ENCODE measurements at regions not wholly inside any gene's neighbourhood (a gene's known extent, or its start where the extent isn't known, plus 50 kb on each side); places are given as distances from the start of the nearest gene placed in this dataset.

GRCh38 chr21:15242906-15243305 lies 178.1 kb upstream of the NRIP1 start:
- intact Hi-C loops (cut with micrococcal nuclease), result no loop called here
- Histone ChIP-seq H3K4me1 (ENCODE audit: control insufficient read depth in 2 of 2, insufficient read depth in 2 of 2, low read length in 2 of 2) (no peaks in the 10 kb centered on the region), H3K4me3 (ENCODE audit: low read length) (no peak overlapping the region), H3K27me3 (ENCODE audit: control insufficient read depth in 2 of 2, insufficient read depth in 2 of 2, low read length in 2 of 2) (no peaks in the 10 kb centered on the region), H3K36me3 (ENCODE audit: control insufficient read depth in 2 of 3, insufficient read depth in 3 of 3, low read length in 3 of 3) (no peaks in the 10 kb centered on the region), H3K9me3 (ENCODE audit: control insufficient read depth in 2 of 3, low read length in 3 of 3) (no peaks in the 10 kb centered on the region), H3K27ac (ENCODE audit: low read depth, low read length) (no peak overlapping the region)
- H3K4me1 Mint-ChIP-seq, result no peaks in the 10 kb centered on the region
- H3K4me3 Mint-ChIP-seq, result no peak overlapping the region
- H3K27me3 Mint-ChIP-seq, result no peaks in the 10 kb centered on the region
- ChIA-PET POLR2A (no interaction called here), CTCF (no interaction called here)
- H3K9me3 Mint-ChIP-seq, result no peaks in the 10 kb centered on the region
- H3K27ac Mint-ChIP-seq, result no peak overlapping the region
- DNase-seq, result no peak
- H3K36me3 Mint-ChIP-seq, result no peaks in the 10 kb centered on the region
- no peak for ATAC-seq

DNA sequence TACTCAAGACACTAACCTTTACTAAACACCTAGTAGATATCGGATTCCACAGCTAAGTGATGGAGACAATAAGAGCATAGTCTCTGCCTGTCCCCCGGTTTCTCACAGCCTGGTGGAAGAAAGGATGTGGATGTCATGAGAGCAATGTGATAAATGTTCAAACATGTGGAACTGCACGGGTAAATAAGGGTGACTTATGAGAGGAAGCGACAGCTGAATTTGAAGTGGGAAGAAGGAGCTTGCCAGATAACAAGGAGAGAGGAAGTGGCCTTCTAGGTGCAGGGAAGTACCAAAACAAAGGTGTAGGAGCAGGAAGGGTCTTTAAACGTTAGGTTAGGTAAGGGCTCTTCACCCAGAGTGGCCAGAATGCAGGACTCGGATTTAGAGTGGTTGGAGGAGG lies 178.6 kb upstream of the NRIP1 start:
- no peaks in the 10 kb centered on the region for H3K27me3 Mint-ChIP-seq

GRCh38 chr21:15247613-15248012 lies 182.8 kb upstream of the NRIP1 start:
- intact Hi-C loops (cut with micrococcal nuclease), result no loop called here
- Histone ChIP-seq H3K27me3 (ENCODE audit: control insufficient read depth in 2 of 2, insufficient read depth in 2 of 2, low read length in 2 of 2) (no peaks in the 10 kb centered on the region), H3K9me3 (ENCODE audit: control insufficient read depth in 2 of 3, low read length in 3 of 3) (no peaks in the 10 kb centered on the region), H3K36me3 (ENCODE audit: control insufficient read depth in 2 of 3, insufficient read depth in 3 of 3, low read length in 3 of 3) (no peaks in the 10 kb centered on the region), H3K27ac (ENCODE audit: low read depth, low read length) (no peak overlapping the region), H3K4me1 (ENCODE audit: control insufficient read depth in 2 of 2, insufficient read depth in 2 of 2, low read length in 2 of 2) (no peaks in the 10 kb centered on the region), H3K4me3 (ENCODE audit: low read length) (no peak overlapping the region)
- Mint-ChIP-seq H3K27ac (no peak overlapping the region), H3K9me3 (no peaks in the 10 kb centered on the region), H3K27me3 (peaks cover 0 to 5% (median 4%) of the 10 kb centered on the region in 5 donors), H3K4me3 (no peak overlapping the region), H3K36me3 (no peaks in the 10 kb centered on the region), H3K4me1 (peaks cover 0 to 3% (median 0%) of the 10 kb centered on the region in 7 donors)
- CTCF ChIA-PET, result no interaction called here
- no peak for DNase-seq
- POLR2A ChIA-PET, result no interaction called here
- no peak for ATAC-seq

More for the DNA sequence above, 178.6 kb upstream of the NRIP1 start:
- H3K27ac Mint-ChIP-seq, result no peak overlapping the region
- no peaks in the 10 kb centered on the region for H3K36me3 Mint-ChIP-seq
- H3K4me3 Mint-ChIP-seq, result no peak overlapping the region
- no peaks in the 10 kb centered on the region for H3K4me1 ChIP-seq (ENCODE audit: control insufficient read depth in 2 of 2, insufficient read depth in 2 of 2, low read length in 2 of 2)
- H3K4me1 Mint-ChIP-seq, result no peaks in the 10 kb centered on the region
- POLR2A ChIA-PET, result no interaction called here
- no peaks in the 10 kb centered on the region for H3K27me3 ChIP-seq (ENCODE audit: control insufficient read depth in 2 of 2, insufficient read depth in 2 of 2, low read length in 2 of 2)
- no peak overlapping the region for H3K4me3 ChIP-seq (ENCODE audit: low read length)
- CTCF ChIA-PET, result no interaction called here
- ATAC-seq (no peak), DNase-seq (no peak)
- intact Hi-C loops (cut with micrococcal nuclease), result no loop called here
- H3K36me3 ChIP-seq (ENCODE audit: control insufficient read depth in 2 of 3, insufficient read depth in 3 of 3, low read length in 3 of 3), result no peaks in the 10 kb centered on the region
- no peaks in the 10 kb centered on the region for H3K9me3 ChIP-seq (ENCODE audit: control insufficient read depth in 2 of 3, low read length in 3 of 3)
- no peaks in the 10 kb centered on the region for H3K9me3 Mint-ChIP-seq
- no peak overlapping the region for H3K27ac ChIP-seq (ENCODE audit: low read depth, low read length)

- ATAC-seq (no peak), DNase-seq (no peak)
- Mint-ChIP-seq H3K27ac (no peak overlapping the region), H3K27me3 (peaks cover 0 to 8% (median 5%) of the 10 kb centered on the region in 5 donors), H3K36me3 (no peaks in the 10 kb centered on the region), H3K9me3 (no peaks in the 10 kb centered on the region), H3K4me1 (peaks cover 0 to 5% (median 0%) of the 10 kb centered on the region in 7 donors), H3K4me3 (no peak overlapping the region)
- Histone ChIP-seq H3K4me1 (ENCODE audit: control insufficient read depth in 2 of 2, insufficient read depth in 2 of 2, low read length in 2 of 2) (no peaks in the 10 kb centered on the region), H3K36me3 (ENCODE audit: control insufficient read depth in 2 of 3, insufficient read depth in 3 of 3, low read length in 3 of 3) (no peaks in the 10 kb centered on the region), H3K27me3 (ENCODE audit: control insufficient read depth in 2 of 2, insufficient read depth in 2 of 2, low read length in 2 of 2) (no peaks in the 10 kb centered on the region), H3K27ac (ENCODE audit: low read depth, low read length) (no peak overlapping the region), H3K9me3 (ENCODE audit: control insufficient read depth in 2 of 3, low read length in 3 of 3) (no peaks in the 10 kb centered on the region), H3K4me3 (ENCODE audit: low read length) (no peak overlapping the region)
- ChIA-PET POLR2A (no interaction called here), CTCF (no interaction called here)
- intact Hi-C loops (cut with micrococcal nuclease), result no loop called here
Observed at GRCh38 chr21:15249285-15249993, 184.6 kb upstream of the NRIP1 start.

DNA sequence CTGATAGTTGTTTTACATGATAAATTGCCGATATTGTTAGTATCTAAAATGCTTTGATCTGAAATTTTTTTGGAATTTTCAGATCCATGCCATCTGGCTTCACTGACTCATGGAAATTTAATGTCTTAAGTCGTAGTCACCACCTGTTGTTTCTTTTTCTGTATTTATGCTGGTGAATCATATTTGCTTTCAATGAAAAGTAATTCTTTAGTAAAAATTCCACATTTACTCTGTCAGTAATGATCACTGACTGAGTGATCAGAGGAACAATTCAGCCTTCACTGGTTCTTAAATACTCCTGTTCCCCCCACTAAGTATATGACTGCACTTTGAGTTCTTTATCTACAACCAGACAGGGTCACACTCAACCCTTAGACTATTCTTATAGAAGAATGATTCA lies 185.6 kb upstream of the NRIP1 start:
- Mint-ChIP-seq H3K4me1 (peaks cover 0 to 5% (median 0%) of the 10 kb centered on the region in 7 donors), H3K27me3 (peaks cover 0 to 8% (median 5%) of the 10 kb centered on the region in 5 donors)
- H3K9me3 ChIP-seq (ENCODE audit: control insufficient read depth in 2 of 3, low read length in 3 of 3), result no peaks in the 10 kb centered on the region

GRCh38 chr21:15252431-15252830 lies 187.6 kb upstream of the NRIP1 start:
- CTCF ChIA-PET, result interaction anchor here (0.6 kb wide), 1 partner anchor 207 kb away, joined by 3 read pairs; no protein-coding TSS in a partner anchor
- H3K9me3 ChIP-seq (ENCODE audit: control insufficient read depth in 2 of 3, low read length in 3 of 3), result no peaks in the 10 kb centered on the region
- Mint-ChIP-seq H3K4me1 (peaks cover 0 to 5% (median 0%) of the 10 kb centered on the region in 7 donors), H3K4me3 (no peak overlapping the region), H3K9me3 (no peaks in the 10 kb centered on the region), H3K36me3 (no peaks in the 10 kb centered on the region), H3K27ac (no peak overlapping the region), H3K27me3 (peaks cover 0 to 8% (median 5%) of the 10 kb centered on the region in 5 donors)
- no peak overlapping the region for H3K27ac ChIP-seq (ENCODE audit: low read depth, low read length)
- H3K4me1 ChIP-seq (ENCODE audit: control insufficient read depth in 2 of 2, insufficient read depth in 2 of 2, low read length in 2 of 2), result no peaks in the 10 kb centered on the region
- no peak for ATAC-seq
- no peaks in the 10 kb centered on the region for H3K27me3 ChIP-seq (ENCODE audit: control insufficient read depth in 2 of 2, insufficient read depth in 2 of 2, low read length in 2 of 2)
- H3K4me3 ChIP-seq (ENCODE audit: low read length), result no peak overlapping the region
- POLR2A ChIA-PET, result no interaction called here
- DNase-seq, result no peak
- intact Hi-C loops (cut with micrococcal nuclease), result no loop called here
- H3K36me3 ChIP-seq (ENCODE audit: control insufficient read depth in 2 of 3, insufficient read depth in 3 of 3, low read length in 3 of 3), result no peaks in the 10 kb centered on the region

More for the DNA sequence above, 185.6 kb upstream of the NRIP1 start:
- no peak for DNase-seq
- intact Hi-C loops (cut with micrococcal nuclease), result no loop called here
- no peak overlapping the region for H3K27ac Mint-ChIP-seq
- Histone ChIP-seq H3K36me3 (ENCODE audit: control insufficient read depth in 2 of 3, insufficient read depth in 3 of 3, low read length in 3 of 3) (no peaks in the 10 kb centered on the region), H3K4me3 (ENCODE audit: low read length) (no peak overlapping the region), H3K27ac (ENCODE audit: low read depth, low read length) (no peak overlapping the region), H3K27me3 (ENCODE audit: control insufficient read depth in 2 of 2, insufficient read depth in 2 of 2, low read length in 2 of 2) (no peaks in the 10 kb centered on the region), H3K4me1 (ENCODE audit: control insufficient read depth in 2 of 2, insufficient read depth in 2 of 2, low read length in 2 of 2) (no peaks in the 10 kb centered on the region)
- H3K9me3 Mint-ChIP-seq, result no peaks in the 10 kb centered on the region
- CTCF ChIA-PET, result no interaction called here
- H3K4me3 Mint-ChIP-seq, result no peak overlapping the region
- no peak for ATAC-seq
- POLR2A ChIA-PET, result no interaction called here
- no peaks in the 10 kb centered on the region for H3K36me3 Mint-ChIP-seq

- Histone ChIP-seq H3K4me1 (ENCODE audit: control insufficient read depth in 2 of 2, insufficient read depth in 2 of 2, low read length in 2 of 2) (no peaks in the 10 kb centered on the region), H3K27me3 (ENCODE audit: control insufficient read depth in 2 of 2, insufficient read depth in 2 of 2, low read length in 2 of 2) (no peaks in the 10 kb centered on the region)
- no peak overlapping the region for H3K4me3 Mint-ChIP-seq
Observed at GRCh38 chr21:15254111-15254510, 189.3 kb upstream of the NRIP1 start.

More at GRCh38 chr21:15254111-15254510, 189.3 kb upstream of the NRIP1 start:
- CTCF ChIA-PET, result no interaction called here
- Histone ChIP-seq H3K9me3 (ENCODE audit: control insufficient read depth in 2 of 3, low read length in 3 of 3) (no peaks in the 10 kb centered on the region), H3K36me3 (ENCODE audit: control insufficient read depth in 2 of 3, insufficient read depth in 3 of 3, low read length in 3 of 3) (no peaks in the 10 kb centered on the region), H3K27ac (ENCODE audit: low read depth, low read length) (no peak overlapping the region), H3K4me3 (ENCODE audit: low read length) (no peak overlapping the region)
- H3K27ac Mint-ChIP-seq, result no peak overlapping the region
- POLR2A ChIA-PET, result no interaction called here
- peaks cover 0 to 5% (median 0%) of the 10 kb centered on the region in 7 donors for H3K4me1 Mint-ChIP-seq
- H3K36me3 Mint-ChIP-seq, result no peaks in the 10 kb centered on the region
- H3K27me3 Mint-ChIP-seq, result peaks cover 0 to 5% (median 4%) of the 10 kb centered on the region in 5 donors
- DNase-seq (no peak), ATAC-seq (no peak)
- H3K9me3 Mint-ChIP-seq, result no peaks in the 10 kb centered on the region
- intact Hi-C loops (cut with micrococcal nuclease), result no loop called here
